H1 (cell line): ENCODE measurements at regions not wholly inside any gene's neighbourhood (a gene's known extent, or its start where the extent isn't known, plus 50 kb on each side); places are given as distances from the start of the nearest gene placed in this dataset.
"Not testable (repeated sequence)": the region's sequence is repeated elsewhere in the genome, so short reads cannot be mapped to it uniquely, and the experiment has no call there.

Experiments used
- CEBPB ChIP-seq: IDR thresholded peaks from 2 replicates; pipeline ENCODE4 v1.6.1; 2012; ENCODE audit warnings: low read depth, low read length
- EP300 ChIP-seq, 2 experiments: IDR thresholded peaks; 1 replicate in 1 of 2; 2 replicates in 1 of 2; pipeline ENCODE4 v1.6.1; 2011 to 2012; ENCODE audit warnings: low read depth in 2 of 2, low read length in 2 of 2, mild to moderate bottlenecking in 2 of 2, borderline replicate concordance in 1 of 2, inconsistent platforms in 1 of 2, moderate library complexity in 1 of 2
- EZH2 ChIP-seq: fragments of 200-600 bp; sonication (generic); IDR thresholded peaks from 2 replicates; pipeline ENCODE4 v1.7.1; 2012; ENCODE audit warnings: low read depth, mild to moderate bottlenecking, moderate library complexity, low read length, inconsistent platforms; ENCODE audit not compliant: severe bottlenecking
- HDAC2 ChIP-seq, 2 experiments: fragments of 300-600 bp in 1 of 2; sonication (generic) in 1 of 2; IDR thresholded peaks; 2 replicates each; pipeline ENCODE4 v1.6.1; 2011 to 2012; ENCODE audit warnings: low read depth in 2 of 2, low read length in 2 of 2, mild to moderate bottlenecking in 2 of 2, moderate library complexity in 2 of 2, borderline replicate concordance in 1 of 2, inconsistent platforms in 1 of 2
- MAX ChIP-seq: IDR thresholded peaks from 2 replicates; pipeline ENCODE4 v1.6.1; 2012; ENCODE audit warnings: inconsistent platforms
- TEAD4 ChIP-seq: IDR thresholded peaks from 2 replicates; pipeline ENCODE4 v1.6.1; 2012; ENCODE audit warnings: low read depth, low read length, inconsistent platforms, mixed read lengths
- TF ChIP-seq, protein P1 (sequence below), 3 experiments: IDR thresholded peaks; 1 replicate in 2 of 3; 2 replicates in 1 of 3; pipeline versions ENCODE4 v1.5.1 to v1.6.1; 2011; ENCODE audit warnings: low read length in 3 of 3, mild to moderate bottlenecking in 3 of 3, inconsistent platforms in 2 of 3, low read depth in 1 of 3, moderate library complexity in 1 of 3; ENCODE audit not compliant: insufficient read depth in 1 of 3; ENCODE audit errors: control extremely low read depth in 1 of 3

- TF ChIP-seq CEBPB; HDAC2 (IDR thresholded peaks at IDR 0.05; ENCODE audit: borderline replicate concordance in 1 of 2, low read depth in 2 of 2, low read length in 2 of 2); EZH2; MAX; TEAD4; EP300 (IDR thresholded peaks at IDR 0.05; ENCODE audit: borderline replicate concordance in 1 of 2, low read depth in 2 of 2, low read length in 2 of 2): not testable (repeated sequence)
- TF ChIP-seq, protein P1, sequence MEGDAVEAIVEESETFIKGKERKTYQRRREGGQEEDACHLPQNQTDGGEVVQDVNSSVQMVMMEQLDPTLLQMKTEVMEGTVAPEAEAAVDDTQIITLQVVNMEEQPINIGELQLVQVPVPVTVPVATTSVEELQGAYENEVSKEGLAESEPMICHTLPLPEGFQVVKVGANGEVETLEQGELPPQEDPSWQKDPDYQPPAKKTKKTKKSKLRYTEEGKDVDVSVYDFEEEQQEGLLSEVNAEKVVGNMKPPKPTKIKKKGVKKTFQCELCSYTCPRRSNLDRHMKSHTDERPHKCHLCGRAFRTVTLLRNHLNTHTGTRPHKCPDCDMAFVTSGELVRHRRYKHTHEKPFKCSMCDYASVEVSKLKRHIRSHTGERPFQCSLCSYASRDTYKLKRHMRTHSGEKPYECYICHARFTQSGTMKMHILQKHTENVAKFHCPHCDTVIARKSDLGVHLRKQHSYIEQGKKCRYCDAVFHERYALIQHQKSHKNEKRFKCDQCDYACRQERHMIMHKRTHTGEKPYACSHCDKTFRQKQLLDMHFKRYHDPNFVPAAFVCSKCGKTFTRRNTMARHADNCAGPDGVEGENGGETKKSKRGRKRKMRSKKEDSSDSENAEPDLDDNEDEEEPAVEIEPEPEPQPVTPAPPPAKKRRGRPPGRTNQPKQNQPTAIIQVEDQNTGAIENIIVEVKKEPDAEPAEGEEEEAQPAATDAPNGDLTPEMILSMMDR (IDR thresholded peaks at IDR 0.05; ENCODE audit: control extremely low read depth in 1 of 3, insufficient read depth in 1 of 3, low read depth in 1 of 3, low read length in 3 of 3), result not testable (repeated sequence)
Measured at GRCh38 chr14:56008661-56009060, 109.5 kb upstream of the PELI2 start.
